ENCODE measurements at regions not wholly inside any gene's neighbourhood (a gene's known extent, or its start where the extent isn't known, plus 50 kb on each side); places are given as distances from the start of the nearest gene placed in this dataset.
"Not testable (repeated sequence)": the region's sequence is repeated elsewhere in the genome, so short reads cannot be mapped to it uniquely, and the experiment has no call there.

DNA sequence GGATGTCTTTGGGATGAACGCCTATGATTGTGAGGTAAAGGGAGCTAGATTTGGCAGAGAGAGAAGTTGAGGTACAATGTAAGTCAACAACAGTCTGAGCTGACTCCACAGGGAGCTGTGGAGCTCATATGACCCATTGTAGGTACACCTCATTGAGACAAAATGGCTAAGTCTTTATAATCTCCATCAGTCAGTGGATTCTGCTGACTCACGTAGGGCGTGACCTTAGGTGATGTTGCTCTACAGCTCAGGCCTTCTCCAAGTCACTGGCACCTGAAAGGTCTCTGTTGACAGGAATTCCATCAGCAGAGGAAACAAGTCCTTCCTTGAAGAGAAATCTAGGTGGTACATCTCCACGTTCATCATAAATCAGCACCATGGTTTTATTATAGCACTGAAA, 118.2 kb upstream of the PRR16 start:
- no peak for DNase-seq (ENCODE audit: low read depth)
- H3K4me3 ChIP-seq (ENCODE audit: control insufficient read depth, low read depth, low read length): no peak overlapping the region
- TF ChIP-seq, protein P1, sequence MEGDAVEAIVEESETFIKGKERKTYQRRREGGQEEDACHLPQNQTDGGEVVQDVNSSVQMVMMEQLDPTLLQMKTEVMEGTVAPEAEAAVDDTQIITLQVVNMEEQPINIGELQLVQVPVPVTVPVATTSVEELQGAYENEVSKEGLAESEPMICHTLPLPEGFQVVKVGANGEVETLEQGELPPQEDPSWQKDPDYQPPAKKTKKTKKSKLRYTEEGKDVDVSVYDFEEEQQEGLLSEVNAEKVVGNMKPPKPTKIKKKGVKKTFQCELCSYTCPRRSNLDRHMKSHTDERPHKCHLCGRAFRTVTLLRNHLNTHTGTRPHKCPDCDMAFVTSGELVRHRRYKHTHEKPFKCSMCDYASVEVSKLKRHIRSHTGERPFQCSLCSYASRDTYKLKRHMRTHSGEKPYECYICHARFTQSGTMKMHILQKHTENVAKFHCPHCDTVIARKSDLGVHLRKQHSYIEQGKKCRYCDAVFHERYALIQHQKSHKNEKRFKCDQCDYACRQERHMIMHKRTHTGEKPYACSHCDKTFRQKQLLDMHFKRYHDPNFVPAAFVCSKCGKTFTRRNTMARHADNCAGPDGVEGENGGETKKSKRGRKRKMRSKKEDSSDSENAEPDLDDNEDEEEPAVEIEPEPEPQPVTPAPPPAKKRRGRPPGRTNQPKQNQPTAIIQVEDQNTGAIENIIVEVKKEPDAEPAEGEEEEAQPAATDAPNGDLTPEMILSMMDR (IDR thresholded peaks at IDR 0.05; ENCODE audit: control insufficient read depth, insufficient read depth, low read depth, low read length, missing control alignments): no peak

DNA sequence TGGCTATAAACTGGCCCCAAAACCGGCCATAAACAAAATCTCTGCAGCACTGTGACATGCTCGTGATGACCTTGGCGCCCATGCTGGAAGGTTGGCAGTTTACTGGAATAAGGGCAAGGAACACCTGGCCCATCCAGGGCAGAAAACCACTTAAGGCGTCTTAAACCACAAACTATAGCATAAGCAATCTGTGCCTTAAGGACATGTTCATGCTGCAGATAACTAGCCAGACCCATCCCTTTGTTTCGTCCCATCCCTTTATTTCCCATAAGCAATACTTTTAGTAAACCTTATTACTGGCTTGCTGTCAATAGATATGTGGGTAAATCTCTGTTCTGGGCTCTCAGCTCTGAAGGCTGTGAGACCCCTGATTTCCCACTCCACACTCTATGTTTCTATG, 113.0 kb upstream of the PRR16 start:
- H3K4me3 ChIP-seq (ENCODE audit: control insufficient read depth, low read depth, low read length); DNase-seq (ENCODE audit: low read depth): not testable (repeated sequence)

DNA sequence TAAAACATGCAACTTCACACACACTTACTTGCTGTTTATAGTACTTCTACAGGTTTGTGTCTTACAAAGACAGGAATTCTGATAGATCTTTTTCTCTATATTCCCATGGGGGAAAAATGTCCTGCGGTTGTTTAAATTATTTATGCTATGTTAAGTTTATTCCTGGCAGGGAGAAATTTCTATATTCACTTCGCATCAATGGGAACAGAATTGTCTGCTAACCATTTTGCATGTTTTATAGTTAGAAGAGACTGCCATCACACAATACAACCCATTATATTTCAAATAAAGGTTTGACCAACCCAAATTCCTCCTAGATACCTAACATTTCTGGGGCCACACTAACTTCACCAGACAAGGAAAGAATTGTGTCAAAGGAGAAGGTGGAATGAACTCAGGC, 110.0 kb upstream of the PRR16 start:
- H3K4me3 ChIP-seq (ENCODE audit: control insufficient read depth, low read depth, low read length): no peak overlapping the region
- TF ChIP-seq, protein P1 (IDR thresholded peaks at IDR 0.05; ENCODE audit: control insufficient read depth, insufficient read depth, low read depth, low read length, missing control alignments): no peak
- no peak for DNase-seq (ENCODE audit: low read depth)

DNA sequence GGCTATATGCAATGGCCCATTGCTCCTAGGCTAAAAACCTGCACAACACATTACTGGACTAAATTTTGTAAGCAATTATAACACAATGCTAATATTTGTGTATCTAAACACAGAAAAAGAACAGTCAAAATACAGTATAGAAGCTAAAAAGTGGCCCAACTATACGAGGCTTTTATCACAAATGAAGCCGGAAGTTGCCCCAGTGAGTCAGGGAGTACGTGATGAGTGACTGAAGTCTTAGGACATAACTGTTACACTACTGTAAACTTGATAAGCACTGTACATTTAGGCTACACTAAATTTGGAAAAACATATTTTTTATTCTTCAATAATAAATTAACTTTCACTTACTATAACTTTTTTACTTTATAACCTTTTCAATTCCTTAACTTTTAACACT, 105.2 kb upstream of the PRR16 start:
- DNase-seq (ENCODE audit: low read depth): no peak
- TF ChIP-seq, protein P1 (IDR thresholded peaks at IDR 0.05; ENCODE audit: control insufficient read depth, insufficient read depth, low read depth, low read length, missing control alignments): no peak
- H3K4me3 ChIP-seq (ENCODE audit: control insufficient read depth, low read depth, low read length): no peak overlapping the region

DNA sequence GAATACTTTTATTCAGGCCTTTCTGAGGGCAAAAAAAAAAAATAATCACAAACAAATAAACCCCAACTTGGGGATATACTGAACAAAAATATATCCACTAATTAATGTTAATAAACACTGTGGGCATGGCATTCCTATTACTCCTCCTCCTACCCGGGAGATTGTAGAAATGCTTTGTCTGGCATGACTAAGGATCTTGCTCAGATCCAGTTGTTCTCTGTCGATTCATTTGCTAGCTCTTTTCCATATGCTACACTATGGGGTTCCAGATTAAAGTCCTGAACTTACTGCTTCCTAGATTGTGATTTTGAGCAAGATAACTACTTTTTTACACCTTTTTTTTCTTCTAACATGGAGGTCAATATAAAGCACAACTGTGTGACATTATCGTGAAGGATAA, 102.2 kb upstream of the PRR16 start:
- no peak for DNase-seq (ENCODE audit: low read depth)
- no peak overlapping the region for H3K4me3 ChIP-seq (ENCODE audit: control insufficient read depth, low read depth, low read length)
- TF ChIP-seq, protein P1 (IDR thresholded peaks at IDR 0.05; ENCODE audit: control insufficient read depth, insufficient read depth, low read depth, low read length, missing control alignments): no peak

DNA sequence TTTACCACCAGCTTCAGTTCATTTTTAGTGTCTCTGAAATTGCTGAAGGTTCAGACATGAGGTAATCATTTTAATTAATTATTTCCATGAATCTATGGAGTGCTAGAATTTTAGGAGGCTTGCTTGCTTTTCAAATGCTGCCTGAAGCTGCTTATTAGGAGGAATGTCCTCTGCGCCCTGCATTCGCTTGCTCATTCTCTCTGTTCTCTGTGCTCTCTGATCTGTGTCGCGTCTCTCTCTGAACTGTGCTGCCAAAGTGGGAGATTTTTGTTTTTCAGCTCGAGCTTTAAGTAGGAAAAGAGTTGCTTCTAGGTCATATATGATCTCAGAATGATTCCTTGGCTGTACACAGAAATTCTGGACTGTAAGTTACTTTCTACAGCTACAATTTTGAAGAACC, 101.7 kb upstream of the PRR16 start:
- TF ChIP-seq, protein P1 (IDR thresholded peaks at IDR 0.05; ENCODE audit: control insufficient read depth, insufficient read depth, low read depth, low read length, missing control alignments): no peak
- H3K4me3 ChIP-seq (ENCODE audit: control insufficient read depth, low read depth, low read length): no peak overlapping the region
- DNase-seq (ENCODE audit: low read depth): no peak

DNA sequence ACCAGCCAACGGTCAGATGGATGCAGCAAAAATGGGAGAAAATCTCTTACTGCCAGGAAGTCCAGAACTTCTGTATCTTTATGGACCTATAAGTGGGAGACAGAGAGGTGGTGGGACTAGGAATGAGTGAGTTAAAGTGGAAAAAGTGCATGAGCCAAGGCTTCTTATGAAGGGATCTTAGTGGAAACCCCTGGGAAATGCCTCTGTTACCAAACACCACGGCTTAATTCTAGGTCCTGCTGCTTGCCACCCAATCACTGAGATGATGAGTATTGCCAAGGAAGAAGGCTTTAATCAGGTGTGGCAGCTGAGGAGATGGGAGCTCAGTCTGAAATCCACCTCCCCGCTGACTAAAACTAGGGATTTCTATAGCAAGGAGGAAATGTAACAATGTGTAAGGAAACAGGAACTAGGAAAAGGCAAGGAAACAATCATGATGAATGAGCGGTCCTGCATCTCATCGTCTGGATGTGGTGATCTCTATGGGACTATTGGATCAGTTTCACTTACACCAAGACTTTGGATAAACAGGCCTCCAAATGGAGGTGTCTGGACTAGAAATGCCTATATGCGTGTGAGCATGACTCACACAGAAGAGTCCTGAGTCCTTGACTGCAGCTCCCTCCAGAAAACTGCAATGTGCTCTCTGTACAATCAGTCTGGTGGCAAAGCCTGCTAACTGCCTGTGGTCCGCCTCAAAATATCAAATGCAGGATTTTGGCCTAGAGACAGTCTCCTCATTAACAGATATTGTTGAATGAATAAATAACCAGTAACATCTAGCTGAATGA, 98.2 kb upstream of the PRR16 start:
- TF ChIP-seq, protein P1 (IDR thresholded peaks at IDR 0.05; ENCODE audit: control insufficient read depth, insufficient read depth, low read depth, low read length, missing control alignments): no peak
- no peak for DNase-seq (ENCODE audit: low read depth)

More for the DNA sequence above, 98.2 kb upstream of the PRR16 start:
- H3K4me3 ChIP-seq (ENCODE audit: control insufficient read depth, low read depth, low read length): no peak overlapping the region

All from AG09309 (cell line).